Testis (tissue), 2 donors: ENCODE measurements at regions not wholly inside any gene's neighbourhood (a gene's known extent, or its start where the extent isn't known, plus 50 kb on each side); places are given as distances from the start of the nearest gene placed in this dataset.

Experiments used
- DNase-seq: peaks from one replicate; pipeline ENCODE4 v3.0.0-alpha.2; 2019
- H3K27ac ChIP-seq, 2 donors: fragments of 200-600 bp; sonication (generic); one replicate each; pipeline ENCODE4 v1.5.1; 2019
- H3K27me3 ChIP-seq: fragments of 200-600 bp; sonication (generic); one replicate; pipeline ENCODE4 v1.5.1; 2019
- H3K36me3 ChIP-seq: fragments of 200-600 bp; sonication (generic); one replicate; pipeline ENCODE4 v1.5.1; 2017; ENCODE audit warnings: low read depth; ENCODE audit errors: missing control alignments
- H3K4me1 ChIP-seq: fragments of 200-600 bp; sonication (generic); one replicate; pipeline ENCODE4 v1.5.1; 2019
- H3K4me3 ChIP-seq, 2 donors: fragments of 200-600 bp; sonication (generic); one replicate each; pipeline ENCODE4 v1.5.1; 2017 to 2019
- H3K9me3 ChIP-seq: fragments of 200-600 bp; sonication (generic); one replicate; pipeline ENCODE4 v1.5.1; 2017
- POLR2A ChIP-seq: fragments of 450-650 bp; IDR thresholded peaks from one replicate; pipeline ENCODE4 v1.6.1; 2017; ENCODE audit warnings: antibody characterized with exemption, mild to moderate bottlenecking, moderate library complexity
- WGBS, 2 donors: methylation state at CpG; one replicate each; pipeline ENCODE4 v1.1.5; 2018; 5-methylcytosine and 5-hydroxymethylcytosine counted together
- intact Hi-C: fragments of 100-400 bp; cut with DNase I; formaldehyde crosslinking; loops from one replicate; pipeline ENCODE4 v1.15.1; 2023; ENCODE audit warnings: low total_unique reads
- TF ChIP-seq, protein P1 (sequence below), 3 experiments: fragments of 450-650 bp in 2 of 3; fragments of 200-600 bp in 1 of 3; sonication (generic) in 1 of 3; IDR thresholded peaks; one replicate each; pipeline ENCODE4 v1.5.1; 2016 to 2019; ENCODE audit warnings: antibody characterized with exemption in 3 of 3, mild to moderate bottlenecking in 2 of 3, moderate library complexity in 1 of 3

DNA sequence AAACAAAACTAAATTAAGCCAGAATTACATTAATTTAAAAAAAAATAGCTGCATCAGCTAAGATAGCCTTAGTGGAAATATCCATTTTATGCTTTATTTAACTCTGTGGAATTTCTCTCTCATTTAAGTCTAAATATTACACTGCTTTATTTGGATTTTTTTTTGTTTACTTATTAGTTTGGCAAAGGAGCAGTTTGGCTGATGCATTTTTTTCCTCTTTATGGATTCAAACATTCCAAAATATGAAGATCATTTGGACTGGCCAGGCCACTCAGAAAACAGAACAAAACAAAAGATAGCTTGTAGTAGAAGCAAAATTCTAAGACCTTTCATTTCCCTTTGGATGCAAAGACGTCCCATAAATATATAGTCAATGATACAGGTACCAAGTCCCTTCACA lies 707.3 kb upstream of the UBE2E2 start:
- DNase-seq: no peak
- TF ChIP-seq, protein P1, sequence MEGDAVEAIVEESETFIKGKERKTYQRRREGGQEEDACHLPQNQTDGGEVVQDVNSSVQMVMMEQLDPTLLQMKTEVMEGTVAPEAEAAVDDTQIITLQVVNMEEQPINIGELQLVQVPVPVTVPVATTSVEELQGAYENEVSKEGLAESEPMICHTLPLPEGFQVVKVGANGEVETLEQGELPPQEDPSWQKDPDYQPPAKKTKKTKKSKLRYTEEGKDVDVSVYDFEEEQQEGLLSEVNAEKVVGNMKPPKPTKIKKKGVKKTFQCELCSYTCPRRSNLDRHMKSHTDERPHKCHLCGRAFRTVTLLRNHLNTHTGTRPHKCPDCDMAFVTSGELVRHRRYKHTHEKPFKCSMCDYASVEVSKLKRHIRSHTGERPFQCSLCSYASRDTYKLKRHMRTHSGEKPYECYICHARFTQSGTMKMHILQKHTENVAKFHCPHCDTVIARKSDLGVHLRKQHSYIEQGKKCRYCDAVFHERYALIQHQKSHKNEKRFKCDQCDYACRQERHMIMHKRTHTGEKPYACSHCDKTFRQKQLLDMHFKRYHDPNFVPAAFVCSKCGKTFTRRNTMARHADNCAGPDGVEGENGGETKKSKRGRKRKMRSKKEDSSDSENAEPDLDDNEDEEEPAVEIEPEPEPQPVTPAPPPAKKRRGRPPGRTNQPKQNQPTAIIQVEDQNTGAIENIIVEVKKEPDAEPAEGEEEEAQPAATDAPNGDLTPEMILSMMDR (IDR thresholded peaks at IDR 0.05): no peak
- TF ChIP-seq POLR2A: no peak
- Histone ChIP-seq H3K27ac (no peak overlapping the region), H3K27me3 (no peaks in the 10 kb centered on the region), H3K4me3 (no peak overlapping the region), H3K36me3 (no peaks in the 10 kb centered on the region), H3K9me3 (no peaks in the 10 kb centered on the region), H3K4me1 (no peaks in the 10 kb centered on the region)
- 18 to 52% methylated on average over 1 of the region's 1 CpG for WGBS, 2 donors
- intact Hi-C loops: no loop called here

DNA sequence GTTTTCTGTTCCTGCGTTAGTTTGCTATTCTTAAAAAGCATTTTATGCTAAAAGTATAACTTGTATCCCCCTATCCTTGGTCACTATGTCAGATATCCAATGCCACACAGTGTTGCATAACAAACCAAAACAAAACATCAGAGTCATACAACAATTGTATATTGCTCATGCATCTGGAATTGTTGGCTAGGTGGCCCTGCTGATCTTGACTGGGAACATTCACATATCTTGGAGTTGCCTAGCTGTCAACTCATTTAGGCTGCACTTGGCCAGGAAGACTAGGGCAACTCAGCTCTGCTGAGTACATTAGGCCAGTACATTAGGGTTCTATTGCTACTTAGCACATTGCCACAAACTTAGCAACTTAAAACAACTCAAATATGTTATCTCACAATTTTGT lies 706.5 kb upstream of the UBE2E2 start:
- Histone ChIP-seq H3K4me1 (no peaks in the 10 kb centered on the region), H3K27ac (no peak overlapping the region), H3K36me3 (no peaks in the 10 kb centered on the region), H3K9me3 (no peaks in the 10 kb centered on the region), H3K27me3 (no peaks in the 10 kb centered on the region), H3K4me3 (no peak overlapping the region)
- intact Hi-C loops: no loop called here
- TF ChIP-seq, protein P1 (IDR thresholded peaks at IDR 0.05): no peak
- TF ChIP-seq POLR2A: no peak
- 93 to 94% methylated on average over 1 of the region's 1 CpG for WGBS, 2 donors
- no peak for DNase-seq

DNA sequence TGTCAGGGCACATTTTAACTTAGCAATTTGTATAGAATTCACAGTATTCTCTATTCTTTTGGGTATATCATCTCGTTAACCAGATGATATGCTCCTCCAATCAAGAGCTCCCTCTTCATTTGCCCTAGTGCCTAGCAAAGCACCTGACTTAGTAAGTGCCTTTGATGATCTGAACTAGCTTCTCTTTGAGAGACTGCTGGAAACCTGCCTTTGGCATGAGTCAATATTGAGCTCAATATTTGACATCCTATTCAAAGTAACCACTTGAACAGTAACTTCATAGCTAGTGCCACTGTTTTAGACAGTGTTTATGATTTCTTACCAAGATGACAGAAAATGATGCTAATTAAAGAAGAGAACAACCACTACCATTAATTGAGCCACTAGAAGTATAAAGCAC lies 696.3 kb upstream of the UBE2E2 start:
- WGBS, 2 donors: 79 to 93% methylated on average over 1 of the region's 1 CpG
- H3K9me3 ChIP-seq: no peaks in the 10 kb centered on the region
- H3K4me1 ChIP-seq: no peaks in the 10 kb centered on the region
- H3K27ac ChIP-seq: no peak overlapping the region
- H3K27me3 ChIP-seq: no peaks in the 10 kb centered on the region
- TF ChIP-seq POLR2A: no peak
- TF ChIP-seq, protein P1 (IDR thresholded peaks at IDR 0.05): no peak
- no peak overlapping the region for H3K4me3 ChIP-seq
- H3K36me3 ChIP-seq: no peaks in the 10 kb centered on the region
- no peak for DNase-seq
- intact Hi-C loops: no loop called here

DNA sequence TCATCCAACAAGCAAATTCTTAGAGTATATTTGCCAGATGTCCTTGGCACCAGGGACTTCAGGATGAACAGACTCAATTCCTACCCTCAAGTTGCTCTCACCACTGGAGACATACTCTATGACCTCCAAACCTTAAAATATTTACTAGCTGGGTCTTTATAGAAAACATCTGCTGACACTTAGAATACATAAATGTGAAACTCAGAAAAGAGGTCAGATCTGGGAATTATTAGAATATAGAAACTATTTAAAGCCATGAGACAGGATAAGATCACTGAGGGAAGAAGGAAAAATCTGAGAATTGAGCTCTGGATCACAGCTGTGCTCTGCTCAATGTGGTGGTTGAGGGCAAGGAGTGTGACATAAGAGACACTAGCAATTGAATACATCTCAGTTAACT lies 695.4 kb upstream of the UBE2E2 start:
- intact Hi-C loops: no loop called here

DNA sequence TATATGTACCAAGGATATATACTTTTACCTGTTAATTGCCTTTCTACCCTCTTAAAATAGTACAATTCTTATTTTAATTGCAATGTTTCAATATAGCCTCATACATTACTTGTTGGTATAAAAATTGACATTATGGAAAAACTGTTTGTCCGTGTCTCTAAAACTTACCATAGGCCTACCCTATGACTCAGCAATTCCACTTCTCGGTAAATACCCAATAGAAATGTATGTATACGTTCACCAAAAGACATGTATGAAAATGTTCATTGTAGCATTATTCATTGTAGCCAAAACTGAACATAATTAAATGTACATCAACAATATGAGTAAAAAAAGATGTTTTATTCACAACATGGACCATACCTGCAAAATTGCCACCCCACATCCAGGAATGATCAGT lies 679.2 kb upstream of the UBE2E2 start:
- no peak overlapping the region for H3K4me3 ChIP-seq
- H3K4me1 ChIP-seq: no peaks in the 10 kb centered on the region
- no peaks in the 10 kb centered on the region for H3K9me3 ChIP-seq
- H3K27ac ChIP-seq: no peak overlapping the region
- intact Hi-C loops: no loop called here
- 93 to 99% methylated on average over 3 of the region's 3 CpGs for WGBS, 2 donors
- no peak for TF ChIP-seq POLR2A
- TF ChIP-seq, protein P1 (IDR thresholded peaks at IDR 0.05): no peak
- no peaks in the 10 kb centered on the region for H3K27me3 ChIP-seq
- DNase-seq: no peak
- H3K36me3 ChIP-seq: no peaks in the 10 kb centered on the region

More for the DNA sequence above, 695.4 kb upstream of the UBE2E2 start:
- no peak for TF ChIP-seq POLR2A
- TF ChIP-seq, protein P1 (IDR thresholded peaks at IDR 0.05): no peak
- no peak overlapping the region for H3K4me3 ChIP-seq
- no peaks in the 10 kb centered on the region for H3K9me3 ChIP-seq
- no peaks in the 10 kb centered on the region for H3K4me1 ChIP-seq
- no peak overlapping the region for H3K27ac ChIP-seq
- DNase-seq: no peak
- no peaks in the 10 kb centered on the region for H3K36me3 ChIP-seq
- no peaks in the 10 kb centered on the region for H3K27me3 ChIP-seq
